T-cell (primary cell): ENCODE measurements at regions not wholly inside any gene's neighbourhood (a gene's known extent, or its start where the extent isn't known, plus 50 kb on each side); places are given as distances from the start of the nearest gene placed in this dataset.

Experiments used
- ATAC-seq, 4 experiments: fragments of 200-7000 bp in 3 of 4; fragments of 150-1000 bp in 1 of 4; cut with Tn5 transposase; replicated peaks in 1 of 4; 1 replicate in 3 of 4; 2 replicates in 1 of 4; pipeline ENCODE4 v1.10.0; 2021; ENCODE audit warnings: moderate library complexity in 3 of 4, mild to moderate bottlenecking in 2 of 4, moderate number of reproducible peaks in 1 of 4
- CTCF ChIA-PET, 2 donors: fragments of 300-600 bp; sonication (Branson Sonifier 250); formaldehyde crosslinking; loops; one replicate each; lab custom pipeline; 2022; ENCODE audit warnings: antibody characterized with exemption in 2 of 2; lab: Charles Lee
- POLR2A ChIA-PET, 2 donors: fragments of 300-600 bp; sonication (Branson Sonifier 250); formaldehyde crosslinking; loops; one replicate each; lab custom pipeline; 2022; ENCODE audit warnings: antibody characterized with exemption in 2 of 2; lab: Charles Lee
- DNase-seq, 35 experiments: peaks; one replicate each; pipeline versions ENCODE4 v3.0.0 to v3.0.0-alpha.2; 2013 to 2023
- H3K27ac ChIP-seq: one replicate; pipeline ENCODE4 v1.5.1; 2013; ENCODE audit warnings: low read length
- H3K27me3 ChIP-seq, 2 experiments: replicated peaks in 1 of 2; 1 replicate in 1 of 2; 2 replicates in 1 of 2; pipeline versions ENCODE4 v1.6.1 to v1.7.0; 2013; ENCODE audit warnings: low read length in 1 of 2, mixed read lengths in 1 of 2; ENCODE audit not compliant: control insufficient read depth in 2 of 2, insufficient read depth in 2 of 2; ENCODE audit errors: extremely low read depth in 1 of 2
- H3K36me3 ChIP-seq, 2 donors: 1 replicate in 1 of 2; 2 replicates in 1 of 2; pipeline versions ENCODE4 v1.6.1 to v1.7.0; 2013; ENCODE audit warnings: low read length in 1 of 2; ENCODE audit not compliant: control insufficient read depth in 2 of 2, insufficient read depth in 1 of 2; ENCODE audit errors: extremely low read depth in 1 of 2
- H3K4me1 ChIP-seq, 2 experiments: 1 replicate in 1 of 2; 2 replicates in 1 of 2; pipeline versions ENCODE4 v1.6.1 to v1.7.0; 2013; ENCODE audit warnings: low read length in 2 of 2, mixed read lengths in 1 of 2; ENCODE audit not compliant: insufficient read depth in 2 of 2, control insufficient read depth in 1 of 2; ENCODE audit errors: extremely low read depth in 1 of 2
- H3K4me3 ChIP-seq, 2 donors: 1 replicate in 1 of 2; 2 replicates in 1 of 2; pipeline versions ENCODE4 v1.5.1 to v1.7.0; 2013; ENCODE audit warnings: mild to moderate bottlenecking in 2 of 2, low read length in 1 of 2, moderate library complexity in 1 of 2; ENCODE audit not compliant: control insufficient read depth in 1 of 2; ENCODE audit errors: extremely low read depth in 1 of 2
- H3K9me3 ChIP-seq: 2 replicates; pipeline ENCODE4 v1.7.0; 2013
- H3K27ac Mint-ChIP-seq, 2 donors: one replicate each; pipeline ENCODE4 v1.8.0; 2020 to 2021; ENCODE audit warnings: mild to moderate bottlenecking in 2 of 2, mixed read lengths in 2 of 2
- H3K27me3 Mint-ChIP-seq, 2 donors: one replicate each; pipeline ENCODE4 v1.8.0; 2021 to 2022; ENCODE audit warnings: mixed read lengths in 2 of 2
- H3K36me3 Mint-ChIP-seq: one replicate; pipeline ENCODE4 v1.8.0; 2021; ENCODE audit warnings: mixed read lengths
- H3K4me1 Mint-ChIP-seq, 3 donors: one replicate each; pipeline ENCODE4 v1.8.0; 2020 to 2022; ENCODE audit warnings: mixed read lengths in 3 of 3, mild to moderate bottlenecking in 1 of 3
- H3K4me3 Mint-ChIP-seq, 3 donors: one replicate each; pipeline ENCODE4 v1.8.0; 2020 to 2022; ENCODE audit warnings: mild to moderate bottlenecking in 3 of 3, mixed read lengths in 3 of 3, moderate library complexity in 3 of 3
- H3K9me3 Mint-ChIP-seq, 3 donors: one replicate each; pipeline ENCODE4 v1.8.0; 2020 to 2022; ENCODE audit warnings: mixed read lengths in 3 of 3
- WGBS: methylation state at CpG from one replicate; pipeline ENCODE4 v1.1.5; 2013; ENCODE audit warnings: missing lambda C conversion rate; ENCODE audit not compliant: insufficient coverage; 5-methylcytosine and 5-hydroxymethylcytosine counted together

GRCh38 chr12:63206494-63206893 lies 55.5 kb upstream of the AVPR1A start:
- ChIA-PET CTCF (no interaction called here), POLR2A (no interaction called here)
- no peak overlapping the region for H3K27ac ChIP-seq
- ATAC-seq (no peak), DNase-seq (no peak)
- no peaks in the 10 kb centered on the region for H3K27me3 ChIP-seq
- WGBS, result no CpG with 5 or more reads among the region's 1 CpG
- no peaks in the 10 kb centered on the region for H3K4me1 ChIP-seq
- Mint-ChIP-seq H3K27ac (no peak overlapping the region), H3K9me3 (peaks cover 0 to 3% (median 0%) of the 10 kb centered on the region in 3 donors), H3K36me3 (no peaks in the 10 kb centered on the region), H3K27me3 (no peaks in the 10 kb centered on the region), H3K4me1 (no peaks in the 10 kb centered on the region), H3K4me3 (no peak overlapping the region)
- H3K36me3 ChIP-seq, result no peaks in the 10 kb centered on the region
- no peak overlapping the region for H3K4me3 ChIP-seq
- H3K9me3 ChIP-seq, result no peaks in the 10 kb centered on the region
